Liver (tissue), 3 donors: ENCODE measurements at regions not wholly inside any gene's neighbourhood (a gene's known extent, or its start where the extent isn't known, plus 50 kb on each side); places are given as distances from the start of the nearest gene placed in this dataset.

Experiments used
- ATF3 ChIP-seq: IDR thresholded peaks from 2 replicates; pipeline ENCODE4 v1.6.1; 2016; ENCODE audit warnings: antibody characterized with exemption
- CTCF ChIP-seq: fragments of 150-350 bp; IDR thresholded peaks from 2 replicates; pipeline ENCODE4 v1.5.1; 2017; ENCODE audit warnings: improper control_type of control experiment, low read depth, low read length; ENCODE audit not compliant: missing input control
- HNF4A ChIP-seq, 2 donors: conservative IDR thresholded peaks; 2 replicates each; pipeline ENCODE4 v1.6.1; 2016; ENCODE audit warnings: antibody characterized with exemption in 2 of 2, mild to moderate bottlenecking in 2 of 2
- MAX ChIP-seq: IDR thresholded peaks from 2 replicates; pipeline ENCODE4 v1.6.1; 2016; ENCODE audit warnings: antibody characterized with exemption
- RAD21 ChIP-seq, 2 donors: IDR thresholded peaks; 2 replicates each; pipeline ENCODE4 v1.6.1; 2016; ENCODE audit warnings: antibody characterized with exemption in 2 of 2, mild to moderate bottlenecking in 2 of 2
- SP1 ChIP-seq: IDR thresholded peaks from 2 replicates; pipeline ENCODE4 v1.6.1; 2018; ENCODE audit warnings: antibody characterized with exemption, mild to moderate bottlenecking
- TAF1 ChIP-seq: conservative IDR thresholded peaks from 2 replicates; pipeline ENCODE4 v1.6.1; 2016; ENCODE audit warnings: antibody characterized with exemption, mild to moderate bottlenecking
- ZBTB33 ChIP-seq: IDR thresholded peaks from 2 replicates; pipeline ENCODE4 v1.6.1; 2016; ENCODE audit warnings: antibody characterized with exemption
- donor health status: healthy.
- donor health status: healthy.

DNA sequence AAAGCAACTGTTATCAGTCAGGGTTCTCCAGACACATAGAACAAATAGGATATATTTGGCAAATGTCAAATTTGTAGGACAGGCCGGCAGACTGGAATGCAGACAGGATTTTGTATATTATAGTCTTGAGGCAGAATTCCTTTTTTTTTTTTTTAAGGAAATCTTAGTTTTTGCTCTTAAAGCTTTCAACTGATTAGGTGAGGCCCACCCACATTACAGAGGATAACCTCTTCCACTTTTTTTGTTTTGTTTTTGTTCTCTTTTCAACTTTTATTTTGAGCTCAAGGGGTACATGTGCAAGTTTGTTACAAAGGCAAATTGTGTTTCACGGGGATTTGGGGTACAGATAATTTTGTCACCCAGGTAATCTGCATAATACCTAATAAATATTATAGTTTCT is 350.2 kb upstream of the CHAC2 start:
- TF ChIP-seq RAD21 (IDR thresholded peaks at IDR 0.05) (no peak), CTCF (no peak), TAF1 (no peak), HNF4A (conservative IDR thresholded peaks at IDR 0.05) (no peak), MAX (no peak), ATF3 (no peak), SP1 (no peak), ZBTB33 (no peak)
